Activated CD4-positive, CD25-positive, alpha-beta regulatory T cell treated with anti-CD3 and anti-CD28 coated beads, Interleukin-2, amount 50 U/mL, for 24 hours (primary cell): ENCODE measurements at regions not wholly inside any gene's neighbourhood (a gene's known extent, or its start where the extent isn't known, plus 50 kb on each side); places are given as distances from the start of the nearest gene placed in this dataset.
"Not testable (repeated sequence)": the region's sequence is repeated elsewhere in the genome, so short reads cannot be mapped to it uniquely, and the experiment has no call there.

ENCODE experiments used
- ATAC-seq, 2 donors: fragments of 150-1000 bp; cut with Tn5 transposase; one replicate each; pipeline ENCODE4 v1.10.0; 2021; ENCODE audit warnings: mild to moderate bottlenecking in 1 of 2, moderate library complexity in 1 of 2

- not testable (repeated sequence) for ATAC-seq
Measured at GRCh38 chr21:5975719-5976118, 4545.7 kb upstream of the TPTE start.

DNA sequence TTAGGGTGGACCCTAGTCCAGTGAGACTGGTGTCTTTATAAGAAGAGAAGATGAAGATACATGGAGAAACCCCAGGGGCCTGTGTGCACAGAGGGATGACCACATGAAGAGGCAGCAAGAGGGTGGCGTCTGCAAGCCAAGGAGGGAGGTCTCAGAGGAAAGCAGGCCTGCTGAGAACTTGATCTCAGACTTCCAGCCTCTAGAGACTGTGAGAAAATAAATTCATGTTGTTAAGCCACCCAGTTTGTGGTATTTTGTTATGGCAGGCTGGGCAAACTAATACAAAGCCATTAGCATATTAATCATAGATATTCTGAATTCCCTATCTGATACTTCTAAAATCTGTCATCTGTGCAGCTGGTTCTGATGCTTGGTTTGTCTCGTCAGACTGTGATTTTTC lies 4523.8 kb upstream of the TPTE start:
- ATAC-seq: not testable (repeated sequence)

- ATAC-seq: not testable (repeated sequence)
Measured at GRCh38 chr21:6015422-6016057, 4505.8 kb upstream of the TPTE start.

GRCh38 chr21:6020460-6020859 lies 4500.9 kb upstream of the TPTE start:
- not testable (repeated sequence) for ATAC-seq

GRCh38 chr21:6020953-6021716 lies 4500.2 kb upstream of the TPTE start:
- not testable (repeated sequence) for ATAC-seq

GRCh38 chr21:6021717-6022270 lies 4499.6 kb upstream of the TPTE start:
- not testable (repeated sequence) for ATAC-seq

DNA sequence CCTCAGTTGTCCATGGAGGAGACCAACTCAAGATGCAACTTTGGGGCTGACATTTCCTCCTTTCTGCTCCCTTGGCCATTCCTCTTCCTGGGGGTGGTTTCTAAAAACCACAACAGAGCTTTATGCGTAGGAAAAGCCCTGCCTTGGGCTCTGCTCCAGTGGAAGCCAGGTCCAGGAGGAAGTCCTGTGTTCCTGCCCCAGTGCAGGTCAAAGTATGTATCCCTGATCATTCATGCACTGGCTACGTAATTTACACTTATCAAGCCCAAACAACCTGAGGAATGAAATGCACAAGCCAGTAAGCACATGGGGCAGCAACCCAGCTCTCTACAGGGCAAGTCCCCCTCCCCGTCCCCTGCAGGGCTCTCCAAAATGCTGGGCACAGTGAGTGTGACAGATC lies 4498.1 kb upstream of the TPTE start:
- not testable (repeated sequence) for ATAC-seq

DNA sequence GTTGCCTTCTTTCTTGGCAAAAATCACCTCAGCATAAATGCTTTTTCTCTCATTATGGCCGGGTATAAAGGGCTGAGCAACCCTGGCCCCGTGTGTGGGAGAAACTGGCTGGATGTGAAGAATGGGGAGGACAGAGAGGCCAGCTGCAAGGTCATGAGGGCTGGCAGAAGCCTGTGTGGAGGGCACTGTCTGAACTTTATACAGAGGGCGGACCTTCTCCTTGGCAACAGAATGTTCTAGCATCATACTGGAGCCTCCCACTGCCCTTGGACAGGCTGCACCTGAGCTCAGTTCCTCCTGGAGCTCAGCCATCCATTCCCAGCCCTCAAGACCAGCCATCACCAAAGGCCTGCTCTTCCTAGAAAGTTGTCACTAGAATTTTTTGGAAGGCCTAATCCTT lies 4496.2 kb upstream of the TPTE start:
- not testable (repeated sequence) for ATAC-seq

DNA sequence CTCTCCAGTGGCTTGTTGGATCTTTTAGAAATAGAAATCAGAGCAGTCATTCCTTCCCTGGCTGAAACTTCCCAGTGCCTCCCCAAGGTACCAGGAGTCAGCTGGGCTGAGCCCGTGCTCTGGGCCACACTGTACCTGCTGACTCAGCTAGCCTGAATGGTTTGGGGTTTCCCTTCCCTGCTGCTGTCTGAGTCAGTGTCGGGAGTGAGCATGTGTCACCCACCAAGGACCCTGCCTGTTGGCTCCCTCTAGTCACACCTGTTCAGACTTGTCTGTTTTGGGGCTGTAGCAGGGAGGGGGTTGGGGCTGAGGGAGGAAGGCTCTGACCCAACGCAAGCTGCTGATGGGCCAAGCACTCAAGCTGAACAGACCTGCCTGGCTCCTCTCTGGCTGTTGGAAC lies 4493.9 kb upstream of the TPTE start:
- ATAC-seq: peak; percentile 89 to 94

GRCh38 chr21:6034124-6034678 lies 4487.2 kb upstream of the TPTE start:
- not testable (repeated sequence) for ATAC-seq

GRCh38 chr21:6034820-6035473 lies 4486.4 kb upstream of the TPTE start:
- ATAC-seq: not testable (repeated sequence)

- not testable (repeated sequence) for ATAC-seq
Measured at GRCh38 chr21:6035474-6036155, 4485.8 kb upstream of the TPTE start.

DNA sequence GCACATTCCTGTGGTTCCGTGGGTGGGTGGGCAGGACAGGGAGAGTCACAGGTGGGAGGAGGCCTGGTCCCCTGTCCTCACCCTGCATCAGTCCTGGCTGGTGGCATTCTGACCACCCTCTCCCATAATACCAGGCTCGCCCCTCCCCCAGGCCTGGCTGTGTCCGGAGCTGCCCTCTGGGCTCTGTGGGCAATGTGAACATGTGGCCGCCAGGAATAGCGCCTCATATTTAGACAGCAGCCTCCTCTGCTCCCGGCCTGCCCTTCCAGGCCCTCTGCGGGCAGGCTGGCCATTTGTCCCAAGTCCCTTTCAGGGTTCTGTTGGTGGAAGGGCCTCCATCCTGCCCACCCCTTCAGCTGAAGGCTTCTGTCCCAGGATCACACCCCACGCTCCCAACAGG lies 4482.2 kb upstream of the TPTE start:
- not testable (repeated sequence) for ATAC-seq

GRCh38 chr21:6040095-6040494 lies 4481.3 kb upstream of the TPTE start:
- ATAC-seq: not testable (repeated sequence)

GRCh38 chr21:6043430-6044275 lies 4477.7 kb upstream of the TPTE start:
- ATAC-seq: peak; percentile 94

DNA sequence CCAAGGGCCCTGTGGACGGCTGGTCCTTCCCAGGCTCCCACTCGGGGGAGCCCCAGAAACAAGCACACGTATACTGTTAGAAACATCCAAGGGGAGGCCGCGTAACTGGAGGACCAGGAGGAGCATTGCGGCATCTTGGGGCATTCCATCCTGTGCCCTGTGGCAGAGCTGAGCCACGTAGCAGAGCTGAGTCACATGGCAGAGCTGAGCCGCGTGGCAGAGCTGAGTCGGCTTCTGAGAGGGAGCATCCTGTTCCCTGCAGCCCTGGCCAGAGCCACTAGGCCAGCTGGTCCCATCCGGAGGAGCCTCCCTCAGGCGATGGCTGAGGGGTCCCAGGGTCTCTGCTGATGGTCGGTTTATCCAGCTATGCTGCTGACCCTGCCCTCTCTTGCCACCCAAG lies 4476.7 kb upstream of the TPTE start:
- not testable (repeated sequence) for ATAC-seq

DNA sequence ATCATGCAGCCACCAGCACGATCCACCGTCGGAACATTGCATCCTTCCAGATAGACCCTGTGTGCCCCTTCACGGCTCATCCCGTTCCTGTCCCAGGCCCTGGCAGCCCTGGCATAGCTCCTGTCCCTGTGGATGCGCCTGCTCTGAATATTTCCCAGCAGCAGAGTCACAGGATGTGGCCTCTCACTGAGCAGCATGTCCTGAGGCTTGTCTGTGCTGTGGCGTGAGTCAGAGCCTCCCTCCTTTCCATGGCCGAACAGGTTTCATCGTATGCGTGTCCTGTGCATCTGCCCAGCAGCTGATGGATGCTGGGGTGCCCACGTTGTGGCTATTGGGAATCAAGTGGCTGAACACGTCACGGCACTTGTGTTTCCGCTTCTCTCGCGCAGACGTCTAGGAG lies 4471.5 kb upstream of the TPTE start:
- not testable (repeated sequence) for ATAC-seq

DNA sequence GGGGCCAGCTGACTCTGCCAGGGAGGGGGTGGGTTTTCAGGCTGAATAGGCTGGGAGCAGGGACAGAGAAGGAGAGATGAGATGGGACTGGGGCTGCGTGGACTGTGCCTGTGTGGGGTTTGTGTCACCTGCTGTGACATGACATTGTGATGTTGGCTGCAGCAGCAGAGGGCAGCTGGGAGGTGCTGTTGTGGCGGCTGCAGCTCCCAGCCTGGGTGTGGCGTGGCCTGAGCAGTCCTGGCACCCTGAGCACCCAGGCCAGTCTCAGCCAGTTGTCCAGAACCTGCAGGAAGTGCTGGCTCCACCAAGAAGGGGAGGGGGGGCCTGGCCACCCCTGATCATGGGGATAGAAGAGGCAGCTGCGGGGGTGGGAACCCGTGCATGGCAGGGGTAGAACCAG lies 4469.3 kb upstream of the TPTE start:
- not testable (repeated sequence) for ATAC-seq

DNA sequence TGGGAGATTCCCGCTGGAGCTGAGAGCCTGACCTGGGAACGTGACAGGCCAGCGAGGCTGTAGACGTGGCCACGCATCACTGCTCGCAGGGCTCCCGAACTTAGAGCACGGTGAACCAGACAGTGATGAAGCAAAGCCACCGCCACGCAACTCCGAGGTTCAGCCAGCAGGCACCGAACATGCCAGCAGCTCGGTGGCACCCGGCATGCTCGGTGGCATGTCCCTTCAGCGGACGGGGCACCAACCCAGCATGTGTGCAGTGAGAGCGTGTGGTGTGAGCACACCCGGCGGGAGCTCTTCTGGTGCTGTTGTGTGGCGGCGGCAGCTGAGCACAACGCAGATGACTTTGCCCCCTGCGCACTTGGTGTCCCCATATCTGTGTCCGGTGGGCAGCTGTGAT lies 4468.2 kb upstream of the TPTE start:
- not testable (repeated sequence) for ATAC-seq

DNA sequence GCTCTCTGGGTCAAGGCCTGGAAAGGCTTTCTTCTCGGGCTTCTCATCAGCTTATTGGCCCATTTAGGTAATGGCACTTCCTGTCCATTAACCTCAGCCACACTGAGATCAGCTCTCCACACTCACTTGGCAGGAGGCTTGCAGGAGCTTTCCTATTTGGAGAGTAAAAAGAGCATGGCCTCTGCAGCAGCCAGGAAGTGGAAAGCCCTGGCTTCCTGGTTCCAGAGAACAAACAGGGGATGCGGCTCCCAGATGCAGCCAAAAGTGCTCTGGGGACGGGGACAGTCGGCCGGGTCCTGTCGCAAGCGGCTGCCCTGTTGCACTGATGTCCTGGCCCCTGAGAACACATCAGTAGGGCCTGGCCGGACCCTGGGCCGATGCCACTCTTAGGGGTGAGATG lies 4462.4 kb upstream of the TPTE start:
- ATAC-seq: not testable (repeated sequence)

- not testable (repeated sequence) for ATAC-seq
Measured at GRCh38 chr21:6060054-6060681, 4461.2 kb upstream of the TPTE start.
